ENCODE measurements at regions not wholly inside any gene's neighbourhood (a gene's known extent, or its start where the extent isn't known, plus 50 kb on each side); places are given as distances from the start of the nearest gene placed in this dataset.
"Not testable (repeated sequence)": the region's sequence is repeated elsewhere in the genome, so short reads cannot be mapped to it uniquely, and the experiment has no call there.

DNA sequence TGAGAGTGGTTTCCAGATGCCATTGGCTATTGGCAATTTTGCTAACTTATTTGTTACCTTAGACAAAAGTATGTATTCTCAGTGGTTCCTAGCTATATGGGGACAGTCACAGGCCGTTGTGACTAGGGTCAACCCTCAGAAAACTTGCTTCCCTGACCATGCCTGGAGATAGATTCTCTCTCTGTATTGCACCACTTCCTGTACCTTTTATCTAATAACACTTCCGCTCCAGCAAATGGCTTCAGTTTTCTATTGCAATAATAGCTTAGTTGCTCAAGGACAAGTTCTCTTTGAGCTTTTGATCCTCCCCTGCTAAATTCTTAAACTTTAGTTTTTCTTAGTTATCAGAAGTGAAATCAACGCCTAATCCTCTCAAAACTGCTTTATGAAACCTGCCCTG, 338.0 kb downstream of the RMST start:
- DNase-seq (ENCODE audit: low read depth) = no peak

DNA sequence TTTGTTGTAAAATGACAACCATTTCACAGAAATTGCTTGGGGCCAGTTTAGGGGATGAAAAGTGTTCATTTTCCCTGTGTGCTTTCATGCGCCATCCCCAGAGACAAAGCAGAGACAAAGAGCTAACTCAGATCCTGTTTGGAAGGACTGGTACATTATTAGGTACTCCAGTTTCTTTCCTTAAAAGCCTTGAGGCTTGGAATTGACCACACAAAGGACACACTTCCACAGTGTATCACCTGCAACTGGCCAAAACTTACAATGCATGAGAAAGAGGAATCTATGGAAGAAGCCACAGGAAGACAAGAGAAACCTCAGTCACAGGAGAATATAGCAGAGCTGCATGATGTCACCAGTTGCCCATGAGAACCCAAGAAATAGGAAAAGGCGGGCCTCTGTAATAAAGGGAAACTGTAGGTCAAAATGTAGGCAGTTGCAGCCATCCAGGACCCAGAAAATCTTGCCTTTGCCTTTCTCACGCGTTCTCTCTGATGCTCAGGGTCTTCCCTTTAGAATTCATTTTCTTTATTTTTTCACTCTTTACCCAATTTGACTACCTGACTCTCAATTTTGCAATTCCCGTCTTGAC, 339.0 kb downstream of the RMST start:
- DNase-seq (ENCODE audit: low read depth) = no peak

DNA sequence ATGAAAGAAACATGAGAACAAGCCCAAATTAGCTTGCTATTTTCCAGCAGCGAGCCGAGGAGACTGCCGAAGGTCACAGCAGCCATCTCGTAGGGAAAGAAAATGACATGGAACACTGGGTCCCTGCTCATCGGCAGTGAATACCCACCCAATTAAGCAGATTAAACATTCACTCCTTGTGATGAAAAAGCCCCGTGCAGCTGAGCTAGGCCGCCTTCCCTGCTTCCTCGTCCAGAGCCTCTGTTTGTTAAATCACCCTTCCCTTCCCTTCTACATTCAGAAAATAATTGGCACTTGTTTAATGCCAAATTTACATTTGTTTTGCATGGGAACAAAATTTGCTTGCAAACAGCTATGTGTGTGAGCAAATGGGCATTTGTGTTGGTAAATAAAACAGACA, 342.5 kb downstream of the RMST start:
- no peak for DNase-seq (ENCODE audit: low read depth)

DNA sequence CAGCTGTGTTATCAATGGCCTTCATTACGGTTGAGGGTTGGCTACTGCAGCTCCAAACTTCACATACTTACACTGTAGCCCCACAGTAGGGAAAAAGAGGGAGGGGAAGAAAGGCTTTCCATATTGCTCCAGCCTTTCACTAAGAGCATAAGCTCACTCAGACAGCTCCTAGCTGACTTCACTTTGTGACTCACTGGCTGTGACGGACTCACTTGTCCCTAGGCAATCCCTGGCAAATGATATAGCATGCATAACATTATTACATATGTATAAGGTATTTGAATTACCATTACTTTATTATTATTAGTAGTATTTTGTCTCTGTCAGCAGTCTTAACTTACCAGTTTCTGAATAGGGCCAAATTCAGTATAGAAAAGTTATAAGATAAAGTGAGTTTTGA, 350.7 kb downstream of the RMST start:
- no peak for DNase-seq (ENCODE audit: low read depth)

DNA sequence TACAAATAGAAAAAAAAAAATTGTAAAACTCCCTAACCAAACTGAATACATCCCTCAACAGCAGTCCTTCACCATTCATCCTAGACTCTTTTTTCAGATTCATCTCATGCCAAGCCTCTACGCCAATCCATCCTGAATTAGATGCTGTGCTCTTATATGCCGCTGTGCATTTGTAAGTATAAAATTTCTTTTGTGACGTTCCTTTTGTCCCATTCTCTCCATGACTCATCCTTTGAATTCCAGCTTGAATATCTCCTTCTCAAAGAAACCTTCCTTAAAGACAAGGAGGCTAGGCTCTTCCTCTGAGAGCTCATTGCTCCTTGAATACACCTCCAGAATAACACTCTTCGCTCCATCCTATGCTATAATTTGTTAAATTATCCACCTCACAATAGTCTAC, 359.2 kb downstream of the RMST start:
- DNase-seq (ENCODE audit: low read depth) = no peak

DNA sequence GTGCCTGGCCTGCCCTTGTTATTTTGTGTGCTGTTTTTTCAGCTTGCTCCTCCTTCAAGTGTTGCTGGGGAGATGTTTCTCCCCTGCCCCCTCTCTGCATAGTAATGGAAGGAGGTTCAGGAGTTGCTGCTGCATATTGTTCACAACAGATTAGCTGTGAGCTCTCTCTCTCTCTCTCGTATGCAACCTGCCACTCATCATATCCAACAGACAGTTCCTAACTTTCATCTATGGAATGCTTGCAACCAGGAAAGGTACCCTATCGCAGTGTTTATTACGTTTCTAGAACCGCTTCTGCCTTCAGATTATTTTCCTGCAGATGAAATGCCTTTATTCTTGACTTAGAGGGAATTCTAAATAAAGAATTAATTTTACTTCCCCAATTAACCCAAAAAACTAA, 372.9 kb downstream of the RMST start:
- no peak for DNase-seq (ENCODE audit: low read depth)

DNA sequence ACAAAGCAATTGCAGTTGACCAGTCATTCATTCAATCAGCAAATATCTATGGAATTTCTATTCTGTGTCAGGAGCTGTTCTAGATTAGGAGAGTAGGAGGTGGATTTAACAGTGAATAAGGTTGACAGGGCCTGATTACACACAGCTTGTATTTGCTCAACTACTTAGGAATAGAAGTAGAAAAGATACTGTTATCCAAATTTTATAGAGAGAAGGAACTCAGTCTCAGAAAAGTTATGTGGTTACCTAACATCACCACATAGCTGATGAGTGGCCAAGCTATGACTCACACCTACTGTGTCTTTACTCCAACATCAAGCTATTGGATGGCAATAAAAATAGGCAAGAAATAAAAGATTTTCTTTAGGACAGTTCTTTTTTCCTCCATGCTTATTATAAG, 374.8 kb downstream of the RMST start:
- DNase-seq (ENCODE audit: low read depth) = no peak

DNA sequence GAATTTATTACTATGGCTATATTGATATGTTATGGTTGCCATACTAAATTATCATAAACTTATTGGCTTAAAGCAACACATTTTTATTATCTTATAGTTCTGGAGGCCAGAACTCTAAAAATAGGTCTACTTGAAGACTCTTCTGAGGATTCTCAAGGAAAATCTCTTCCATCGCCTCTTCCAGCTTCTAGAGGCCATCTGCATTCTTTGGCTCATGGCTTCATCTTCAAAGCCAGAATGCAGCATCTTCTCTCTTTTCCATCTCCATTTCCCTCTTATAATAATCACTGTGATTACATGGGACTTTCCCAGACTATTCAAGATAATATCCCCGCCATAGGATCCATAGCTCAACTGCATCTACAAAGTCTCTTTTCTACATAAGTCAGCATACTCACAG, 385.4 kb downstream of the RMST start:
- no peak for DNase-seq (ENCODE audit: low read depth)

DNA sequence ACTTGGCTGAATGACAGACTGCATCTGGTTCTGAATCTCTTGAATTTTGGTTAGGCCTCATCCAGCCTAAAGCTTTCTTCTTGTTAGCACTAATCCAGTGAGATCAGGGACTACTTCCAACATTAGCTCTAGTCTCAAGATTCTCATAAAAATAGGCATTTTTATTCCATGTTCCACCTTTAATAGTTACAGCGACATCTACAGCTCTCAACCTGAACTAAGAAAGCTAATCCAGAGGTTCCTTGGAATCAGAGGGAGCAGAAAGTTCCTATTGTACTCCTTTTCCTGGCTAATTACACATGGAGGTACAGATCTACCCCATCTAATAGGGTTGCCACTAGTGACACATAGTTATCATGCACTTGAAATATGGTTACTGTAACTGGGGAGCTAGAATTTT, 391.9 kb downstream of the RMST start:
- no peak for DNase-seq (ENCODE audit: low read depth)

DNA sequence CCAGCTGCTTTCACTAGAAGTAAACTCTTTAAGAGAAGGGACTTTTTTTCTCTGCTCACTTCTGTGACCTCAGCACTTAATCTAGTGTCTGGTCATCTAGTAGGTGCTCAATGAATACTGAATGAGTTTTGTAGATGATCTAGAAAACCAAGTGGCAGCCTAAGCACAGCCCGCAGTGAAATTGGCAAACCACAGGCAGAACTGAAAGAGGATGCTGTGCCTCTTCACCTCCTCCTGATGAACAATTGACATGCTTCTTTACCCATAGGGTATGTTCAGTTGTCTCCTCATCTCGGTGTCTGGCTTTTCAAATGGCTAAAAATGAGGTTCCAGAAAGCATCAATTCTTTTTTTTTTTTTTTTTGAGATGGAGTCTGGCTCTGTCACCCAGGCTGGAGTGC, 399.5 kb downstream of the RMST start:
- no peak for DNase-seq (ENCODE audit: low read depth)

DNA sequence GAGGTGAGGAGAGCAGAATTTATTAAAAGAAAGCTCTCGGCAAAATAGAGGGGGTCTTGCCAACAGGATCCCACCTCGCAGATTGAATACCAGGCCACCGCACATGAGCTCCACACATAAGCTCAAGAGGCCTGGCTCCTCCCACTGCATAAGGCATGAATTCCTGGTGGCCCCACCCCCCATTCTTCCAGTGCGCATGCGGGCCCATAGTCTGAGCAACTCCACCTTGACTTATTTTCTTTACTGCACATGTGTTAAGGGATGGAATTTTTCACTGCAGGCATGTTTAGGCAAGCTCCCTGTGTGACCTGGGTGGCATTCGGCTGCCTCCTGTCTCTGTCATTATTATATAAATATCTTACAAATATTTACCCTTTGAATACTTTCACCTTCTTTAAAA, 412.5 kb downstream of the RMST start:
- DNase-seq (ENCODE audit: low read depth) = no peak

DNA sequence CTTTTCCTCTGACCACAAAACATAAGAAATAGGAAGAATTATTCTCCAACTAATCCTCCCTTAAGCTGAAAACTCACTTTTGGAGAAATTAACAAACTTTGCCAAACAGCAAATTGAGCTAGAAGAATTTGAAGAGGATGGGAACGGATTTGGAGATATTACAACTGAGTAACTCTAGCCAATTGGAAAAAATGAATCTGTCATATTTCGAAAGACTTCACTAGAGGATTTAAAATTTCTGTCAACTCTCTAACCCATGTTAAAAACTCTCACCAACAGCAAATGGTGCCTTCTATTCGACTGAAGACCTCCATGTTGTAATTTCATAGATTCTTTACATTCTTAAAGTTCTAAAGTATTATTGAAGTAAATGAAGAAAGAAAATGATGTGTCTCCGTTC, 414.2 kb downstream of the RMST start:
- no peak for DNase-seq (ENCODE audit: low read depth)

DNA sequence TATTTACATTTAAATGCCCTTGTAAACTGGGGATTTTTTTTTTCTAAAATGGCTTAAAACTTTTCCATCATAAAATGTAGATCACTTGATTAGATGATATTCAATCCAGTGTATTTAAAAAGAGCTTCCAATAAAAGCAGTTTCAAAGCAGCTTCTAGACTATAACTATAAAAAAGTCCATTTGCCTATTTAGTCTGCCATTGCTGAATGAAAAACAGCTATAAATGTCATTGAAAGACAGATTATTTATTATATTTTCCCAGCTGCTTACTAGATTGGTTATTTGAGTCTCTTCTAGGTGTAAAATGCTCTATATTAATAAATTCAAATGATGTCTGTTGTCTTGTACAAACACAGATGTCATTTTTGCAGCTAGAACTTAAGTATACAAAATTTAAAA, 414.8 kb downstream of the RMST start:
- no peak for DNase-seq (ENCODE audit: low read depth)

DNA sequence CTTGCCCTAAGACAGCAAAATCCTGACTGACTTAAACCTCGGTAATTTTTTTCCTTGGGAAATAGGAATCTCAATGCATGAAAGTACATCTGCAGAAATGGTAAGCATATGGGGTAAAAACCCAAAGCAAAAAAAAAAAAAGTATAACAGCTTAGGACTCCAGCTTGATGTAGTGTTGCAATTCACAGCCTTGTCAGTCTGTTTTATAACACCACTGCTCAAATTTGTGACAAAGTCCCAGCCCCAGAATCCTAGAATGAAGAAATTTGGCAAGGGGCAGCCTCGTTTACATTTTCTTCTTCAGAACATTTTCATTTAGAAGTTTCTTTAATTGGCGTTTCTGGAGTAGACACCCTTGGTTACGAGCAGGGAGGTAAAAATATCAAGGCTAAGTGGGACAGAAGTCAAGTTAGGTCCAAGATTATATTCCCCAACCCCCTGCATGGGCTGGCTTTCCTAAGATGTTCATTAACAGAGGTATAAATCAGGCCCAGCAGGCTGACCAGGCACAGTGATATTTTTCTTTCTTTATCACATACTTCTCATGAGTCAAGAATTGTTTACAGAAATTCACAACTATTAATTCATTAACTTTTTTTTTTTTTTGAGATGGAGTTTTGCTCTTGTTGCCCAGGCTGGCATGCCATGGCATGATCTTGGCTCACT, 424.0 kb downstream of the RMST start:
- DNase-seq (ENCODE audit: low read depth) = no peak

DNA sequence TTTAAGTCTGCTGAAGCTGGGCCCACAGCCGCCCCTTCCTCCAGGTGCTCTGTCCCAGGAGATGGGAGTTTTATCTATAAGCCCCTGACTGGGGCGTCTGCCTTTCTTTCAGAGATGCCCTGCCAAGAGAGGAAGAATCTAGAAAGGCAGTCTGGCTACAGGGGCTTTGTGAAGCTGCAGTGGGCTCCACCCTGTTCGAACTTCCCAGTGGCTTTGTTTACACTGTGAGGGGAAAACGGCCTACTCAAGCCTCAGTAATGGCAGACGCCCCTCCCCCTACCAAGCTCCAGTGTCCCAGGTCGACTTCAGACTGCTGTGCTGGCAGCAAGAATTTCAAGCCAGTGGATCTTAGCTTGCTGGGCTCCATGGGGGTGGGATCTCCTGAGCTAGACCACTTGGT, 435.3 kb downstream of the RMST start:
- not testable (repeated sequence) for DNase-seq (ENCODE audit: low read depth)

DNA sequence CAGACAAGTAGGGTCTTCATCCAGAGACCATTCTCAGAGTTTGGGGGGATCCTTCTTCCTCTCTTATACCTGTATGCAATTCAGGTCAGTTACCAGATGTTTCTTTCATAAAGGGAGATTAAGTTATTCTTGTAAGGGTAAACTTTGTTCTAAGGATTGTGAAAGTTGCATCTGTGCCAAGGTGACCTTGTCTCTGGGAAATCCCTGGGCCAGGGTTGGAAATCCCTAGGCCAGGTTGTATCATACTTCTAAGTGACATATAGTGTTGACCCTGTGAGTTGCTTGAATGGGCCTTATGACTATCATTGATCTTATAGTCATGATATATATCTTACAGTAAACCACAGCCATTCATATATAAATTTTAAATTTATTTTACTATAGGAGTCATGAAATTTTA, 436.9 kb downstream of the RMST start:
- no peak for DNase-seq (ENCODE audit: low read depth)

DNA sequence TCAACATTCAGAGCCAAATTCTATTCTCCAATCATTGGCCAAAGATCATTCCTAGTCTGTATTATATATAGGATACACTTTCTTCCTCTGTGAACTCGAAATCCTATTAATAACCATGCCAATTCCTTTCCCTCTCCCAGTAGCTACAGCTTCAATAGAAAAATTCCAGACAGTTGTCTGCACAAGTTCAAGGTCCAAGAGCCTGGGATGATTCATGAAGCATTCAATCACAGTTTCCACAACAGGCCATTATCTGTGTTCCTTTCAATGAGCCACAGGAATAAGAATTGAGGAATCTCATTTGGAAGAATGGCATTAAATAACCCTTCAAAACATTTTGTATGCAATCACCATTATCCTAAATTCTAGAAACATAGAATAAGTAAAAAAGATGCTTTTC, 437.4 kb downstream of the RMST start:
- DNase-seq (ENCODE audit: low read depth) = no peak

DNA sequence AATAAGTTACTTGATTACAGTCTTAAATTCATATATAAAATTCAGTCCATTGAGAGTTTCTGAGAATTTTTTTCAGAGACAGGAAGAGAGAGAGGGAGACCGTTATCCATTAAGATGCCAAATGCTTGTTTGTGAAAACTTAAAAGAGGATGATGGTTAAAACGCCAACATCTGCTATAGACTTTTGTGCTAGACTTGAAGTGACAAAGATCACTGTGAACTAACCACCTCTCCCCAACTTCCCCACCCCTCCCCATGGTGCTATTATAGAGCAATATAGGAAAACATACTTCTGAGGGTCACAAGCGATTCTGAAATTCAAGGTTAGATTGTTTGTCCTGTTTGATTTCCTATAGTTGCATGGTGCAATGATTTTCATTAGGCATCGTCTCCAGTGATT, 440.8 kb downstream of the RMST start:
- DNase-seq (ENCODE audit: low read depth) = no peak

DNA sequence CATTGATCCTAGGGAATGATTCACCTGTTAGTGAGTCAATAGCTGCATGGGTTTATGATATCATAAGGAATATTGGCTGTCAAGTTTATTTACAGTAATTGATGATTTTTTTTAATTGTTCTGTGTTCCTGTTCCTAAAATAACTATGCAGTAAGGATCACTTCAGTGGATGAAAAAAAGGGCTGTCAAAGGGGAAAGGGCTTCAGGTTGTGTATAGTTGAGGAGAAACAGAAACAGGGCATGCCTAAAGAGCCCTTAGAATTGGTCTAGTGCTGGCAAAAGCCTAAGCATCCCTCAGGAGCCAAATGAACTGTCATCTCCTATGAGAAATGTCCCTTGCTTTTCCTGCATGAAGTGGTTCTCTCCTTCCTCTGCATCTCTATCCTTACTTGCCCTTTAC, 444.9 kb downstream of the RMST start:
- no peak for DNase-seq (ENCODE audit: low read depth)

DNA sequence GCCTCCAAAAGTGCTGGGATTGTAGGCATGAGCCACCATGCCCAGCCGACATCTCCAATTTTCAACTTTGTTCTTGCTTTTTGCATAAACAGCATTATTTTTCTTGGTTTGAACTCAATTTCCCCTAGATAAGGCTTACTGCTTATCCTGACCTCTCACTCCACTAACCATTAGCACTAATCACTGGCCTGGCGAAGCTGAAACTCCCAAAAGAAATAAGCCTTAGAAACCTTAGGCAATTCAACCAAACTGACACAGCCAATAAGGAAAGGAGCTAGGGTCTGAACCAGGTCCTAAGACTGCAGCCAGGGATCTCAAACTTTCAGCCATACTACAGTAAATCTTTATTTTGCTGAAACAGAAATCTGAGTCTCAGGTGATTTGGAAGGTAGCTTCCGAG, 448.0 kb downstream of the RMST start:
- no peak for DNase-seq (ENCODE audit: low read depth)

DNA sequence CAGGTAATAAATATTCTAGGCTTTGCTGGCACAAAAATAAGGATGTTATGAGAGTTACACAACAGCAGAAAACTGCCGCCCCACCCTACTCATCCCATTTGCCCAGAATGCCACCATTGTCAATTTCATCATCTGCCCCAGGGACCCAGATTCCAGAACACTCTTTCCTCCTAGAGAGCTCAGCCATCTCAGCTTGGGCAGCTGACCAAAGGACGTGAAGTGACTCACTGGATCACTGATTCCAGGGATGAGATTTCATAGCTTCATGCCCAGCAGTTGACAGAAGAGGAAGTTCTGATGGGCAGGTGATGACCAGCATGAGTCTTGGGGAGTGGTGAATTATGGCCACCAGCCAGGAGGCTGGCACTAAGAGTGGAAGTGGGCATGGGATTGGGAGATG, 450.3 kb downstream of the RMST start:
- DNase-seq (ENCODE audit: low read depth) = no peak

DNA sequence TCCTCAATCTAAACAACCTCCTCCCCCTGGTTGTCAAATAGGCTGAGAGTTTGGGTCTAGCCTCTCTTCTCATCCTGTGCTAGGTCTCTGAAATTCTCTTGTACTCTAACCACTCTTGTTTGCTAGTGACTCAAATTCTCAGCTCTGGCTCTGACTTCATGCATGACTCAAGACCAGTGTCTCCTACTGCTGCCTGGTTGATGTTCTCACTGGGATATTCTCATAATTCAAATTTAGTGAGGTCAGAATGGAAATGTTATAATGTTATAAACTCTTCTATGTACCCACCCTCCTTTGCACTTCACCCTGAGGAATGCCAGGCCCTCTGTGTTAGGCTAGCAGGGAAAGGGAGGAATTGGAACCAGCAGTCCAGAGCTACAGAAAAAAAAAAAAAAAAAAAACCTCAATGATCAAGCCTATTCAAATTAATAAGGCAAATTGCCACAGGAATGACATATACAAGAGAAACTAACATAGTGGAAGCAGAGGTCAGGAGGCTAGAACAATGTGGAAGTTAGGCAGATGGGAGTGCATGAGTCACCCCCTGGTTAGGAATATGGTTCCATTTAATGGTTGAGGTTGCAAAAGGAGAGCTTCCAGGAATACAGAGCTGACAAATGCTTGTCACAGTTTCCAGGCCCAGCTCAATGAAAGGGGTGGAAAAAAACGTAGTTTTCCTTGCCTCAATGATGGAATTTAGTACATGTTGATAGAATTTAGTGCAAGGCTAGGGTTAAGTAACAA, 459.5 kb downstream of the RMST start:
- no peak for DNase-seq (ENCODE audit: low read depth)

DNA sequence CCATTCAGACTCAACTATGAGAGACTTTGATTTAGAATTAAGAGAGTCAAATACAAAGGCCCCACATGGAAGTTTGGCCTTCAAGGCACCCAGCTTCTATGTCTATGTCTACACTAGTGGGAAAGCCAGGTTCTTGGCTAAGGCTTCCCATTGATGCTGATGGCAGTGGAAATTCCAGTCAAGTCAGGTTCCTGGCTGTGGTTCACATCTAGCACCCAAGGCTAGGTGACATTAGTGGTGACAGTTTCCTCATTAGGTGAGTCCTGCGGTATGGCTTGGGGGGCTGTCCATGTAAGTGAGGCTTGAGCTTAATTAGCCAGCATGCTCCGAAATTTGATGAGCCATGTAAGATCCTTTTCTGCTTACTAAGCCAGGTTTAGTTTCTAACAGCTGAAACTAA, 460.9 kb downstream of the RMST start:
- DNase-seq (ENCODE audit: low read depth) = no peak

DNA sequence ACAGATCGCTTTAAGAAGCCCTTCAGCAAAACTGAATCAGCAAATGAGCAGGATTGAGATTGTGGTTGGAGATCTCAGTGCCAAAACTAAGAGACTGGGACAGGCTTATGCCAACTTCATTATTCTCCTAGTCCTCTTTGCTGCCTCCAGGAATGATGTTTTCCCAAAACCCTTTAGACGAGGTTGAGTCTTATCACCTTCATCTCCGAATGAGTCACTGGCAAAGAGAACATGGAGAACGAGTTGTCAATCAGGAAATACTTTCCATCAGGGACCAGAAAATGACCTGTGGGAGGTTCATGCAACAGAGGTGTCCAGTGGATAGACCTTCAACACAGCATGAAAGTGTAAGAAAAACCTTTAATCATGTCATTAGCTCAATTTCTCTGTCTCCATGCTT, 461.5 kb downstream of the RMST start:
- no peak for DNase-seq (ENCODE audit: low read depth)
